Panc1 (cell line): ENCODE measurements at regions not wholly inside any gene's neighbourhood (a gene's known extent, or its start where the extent isn't known, plus 50 kb on each side); places are given as distances from the start of the nearest gene placed in this dataset.

Experiments
- ATAC-seq: fragments of 200-7000 bp; cut with Tn5 transposase; 2 replicates; pipeline ENCODE4 v1.9.1; 2020; ENCODE audit warnings: mild to moderate bottlenecking, moderate library complexity
- BruUV-seq: library from RNA; stranded (reverse); fragments of 400-500 nt; replicated peaks from 2 replicates; lab custom pipeline; 2021; lab: Mats Ljungman, UMichigan
- CTCF ChIA-PET: fragments of 300-600 bp; sonication (Branson Sonifier 250); formaldehyde crosslinking; loops from one replicate; lab custom pipeline; 2022; ENCODE audit warnings: antibody characterized with exemption; lab: Charles Lee
- POLR2A ChIA-PET: fragments of 300-600 bp; sonication (Branson Sonifier 250); formaldehyde crosslinking; loops from one replicate; lab custom pipeline; 2022; ENCODE audit warnings: antibody characterized with exemption; lab: Charles Lee
- DNase-seq: peaks from one replicate; pipeline ENCODE4 v3.0.0-alpha.2; 2010; ENCODE audit warnings: low read depth, low spot score
- H3K27ac ChIP-seq: 2 replicates; pipeline ENCODE4 v1.5.1; 2011; ENCODE audit warnings: mild to moderate bottlenecking, low read length, inconsistent platforms
- H3K27me3 ChIP-seq: fragments of 200-500 bp; sonication (Bioruptor generic); 2 replicates; pipeline ENCODE4 v1.6.0; 2014; ENCODE audit warnings: low read length, inconsistent platforms; ENCODE audit not compliant: control insufficient read depth, insufficient read depth
- H3K36me3 ChIP-seq: fragments of 200-500 bp; sonication (Bioruptor generic); 2 replicates; pipeline ENCODE4 v1.5.1; 2014; ENCODE audit warnings: inconsistent platforms, mild to moderate bottlenecking, low read length, moderate library complexity; ENCODE audit not compliant: control insufficient read depth, insufficient read depth
- H3K4me1 ChIP-seq: 2 replicates; pipeline ENCODE4 v1.5.1; 2011; ENCODE audit warnings: inconsistent platforms, mild to moderate bottlenecking, low read length, moderate library complexity; ENCODE audit not compliant: control insufficient read depth, insufficient read depth
- H3K4me3 ChIP-seq, 2 experiments: 2 replicates each; pipeline ENCODE4 v1.5.1; 2011 to 2012; ENCODE audit warnings: low read depth in 2 of 2, low read length in 2 of 2, mild to moderate bottlenecking in 2 of 2, inconsistent platforms in 1 of 2, moderate library complexity in 1 of 2
- H3K9me3 ChIP-seq: fragments of 200-500 bp; sonication (Bioruptor generic); 2 replicates; pipeline ENCODE4 v1.5.1; 2014; ENCODE audit warnings: low read depth, mild to moderate bottlenecking, inconsistent platforms, low read length, moderate library complexity; ENCODE audit not compliant: control insufficient read depth, insufficient read depth
- POLR2AphosphoS5 ChIP-seq: IDR thresholded peaks from 2 replicates; pipeline ENCODE4 v1.6.1; 2012; ENCODE audit warnings: mild to moderate bottlenecking, low read depth, low read length, moderate library complexity
- SIN3A ChIP-seq: IDR thresholded peaks from 2 replicates; pipeline ENCODE4 v1.6.1; 2012; ENCODE audit warnings: low read depth, mild to moderate bottlenecking, low read length, moderate library complexity, borderline replicate concordance; ENCODE audit not compliant: insufficient read depth
- TCF7L2 ChIP-seq: IDR thresholded peaks from 2 replicates; pipeline ENCODE4 v1.6.1; 2011; ENCODE audit warnings: mild to moderate bottlenecking, low read depth, low read length, inconsistent platforms
- in situ Hi-C: cut with HindIII; loops from 2 replicates; pipeline ENCODE4 v1.10.0; 2016; ENCODE audit warnings: low sequenced_read_pairs, low pct_unique_long_range_greater_than_20kb
- intact Hi-C: fragments of 100-400 bp; cut with micrococcal nuclease; formaldehyde crosslinking; loops from one replicate; pipeline ENCODE4 v1.10.0; 2022; ENCODE audit not compliant: unreplicated experiment
- TF ChIP-seq, protein P1 (sequence below): fragments of 450-650 bp; IDR thresholded peaks from 2 replicates; pipeline ENCODE4 v1.5.1; 2017; ENCODE audit warnings: mild to moderate bottlenecking
- TF ChIP-seq, protein P2 (sequence below), 2 experiments: IDR thresholded peaks; 2 replicates each; pipeline ENCODE4 v1.6.1; 2011 to 2012; ENCODE audit warnings: low read depth in 2 of 2, control low read depth in 1 of 2, low read length in 1 of 2, mild to moderate bottlenecking in 1 of 2, moderate library complexity in 1 of 2; ENCODE audit not compliant: insufficient read depth in 1 of 2

DNA sequence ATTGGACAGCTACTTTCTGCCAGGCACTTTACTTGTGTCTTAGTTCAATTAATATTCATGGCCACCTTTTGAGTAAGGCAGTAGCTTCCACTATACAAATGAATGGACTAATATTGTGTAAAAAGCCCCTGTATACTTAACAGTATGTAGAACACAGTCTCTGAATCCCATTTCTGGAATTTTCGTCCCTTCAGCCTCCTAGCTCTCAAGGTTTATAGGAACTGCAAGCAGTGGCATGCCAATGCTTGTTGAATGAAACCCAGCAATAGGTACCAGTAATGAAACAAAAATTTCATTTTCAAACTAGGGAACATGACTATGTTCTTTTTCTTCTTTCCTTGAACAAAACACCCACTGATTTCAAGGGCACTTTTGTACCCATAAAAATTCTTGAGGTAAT, 361.6 kb downstream of the TDRD3 start:
- intact Hi-C loops (no loop called here), in situ Hi-C loops (no loop called here)
- TF ChIP-seq, protein P1, sequence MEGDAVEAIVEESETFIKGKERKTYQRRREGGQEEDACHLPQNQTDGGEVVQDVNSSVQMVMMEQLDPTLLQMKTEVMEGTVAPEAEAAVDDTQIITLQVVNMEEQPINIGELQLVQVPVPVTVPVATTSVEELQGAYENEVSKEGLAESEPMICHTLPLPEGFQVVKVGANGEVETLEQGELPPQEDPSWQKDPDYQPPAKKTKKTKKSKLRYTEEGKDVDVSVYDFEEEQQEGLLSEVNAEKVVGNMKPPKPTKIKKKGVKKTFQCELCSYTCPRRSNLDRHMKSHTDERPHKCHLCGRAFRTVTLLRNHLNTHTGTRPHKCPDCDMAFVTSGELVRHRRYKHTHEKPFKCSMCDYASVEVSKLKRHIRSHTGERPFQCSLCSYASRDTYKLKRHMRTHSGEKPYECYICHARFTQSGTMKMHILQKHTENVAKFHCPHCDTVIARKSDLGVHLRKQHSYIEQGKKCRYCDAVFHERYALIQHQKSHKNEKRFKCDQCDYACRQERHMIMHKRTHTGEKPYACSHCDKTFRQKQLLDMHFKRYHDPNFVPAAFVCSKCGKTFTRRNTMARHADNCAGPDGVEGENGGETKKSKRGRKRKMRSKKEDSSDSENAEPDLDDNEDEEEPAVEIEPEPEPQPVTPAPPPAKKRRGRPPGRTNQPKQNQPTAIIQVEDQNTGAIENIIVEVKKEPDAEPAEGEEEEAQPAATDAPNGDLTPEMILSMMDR: no peak
- no peak for TF ChIP-seq POLR2AphosphoS5
- no peak for TF ChIP-seq TCF7L2
- ATAC-seq: no peak
- Histone ChIP-seq H3K27me3 (no peaks in the 10 kb centered on the region), H3K36me3 (no peaks in the 10 kb centered on the region), H3K27ac (no peak overlapping the region), H3K4me3 (no peak overlapping the region), H3K9me3 (no peaks in the 10 kb centered on the region), H3K4me1 (no peaks in the 10 kb centered on the region)
- DNase-seq: no peak
- POLR2A ChIA-PET: no interaction called here
- CTCF ChIA-PET: interaction anchor here (0.6 kb wide), 1 partner anchor 57 kb away, joined by 3 read pairs; no protein-coding TSS in a partner anchor
- BruUV-seq: no TSS peak

DNA sequence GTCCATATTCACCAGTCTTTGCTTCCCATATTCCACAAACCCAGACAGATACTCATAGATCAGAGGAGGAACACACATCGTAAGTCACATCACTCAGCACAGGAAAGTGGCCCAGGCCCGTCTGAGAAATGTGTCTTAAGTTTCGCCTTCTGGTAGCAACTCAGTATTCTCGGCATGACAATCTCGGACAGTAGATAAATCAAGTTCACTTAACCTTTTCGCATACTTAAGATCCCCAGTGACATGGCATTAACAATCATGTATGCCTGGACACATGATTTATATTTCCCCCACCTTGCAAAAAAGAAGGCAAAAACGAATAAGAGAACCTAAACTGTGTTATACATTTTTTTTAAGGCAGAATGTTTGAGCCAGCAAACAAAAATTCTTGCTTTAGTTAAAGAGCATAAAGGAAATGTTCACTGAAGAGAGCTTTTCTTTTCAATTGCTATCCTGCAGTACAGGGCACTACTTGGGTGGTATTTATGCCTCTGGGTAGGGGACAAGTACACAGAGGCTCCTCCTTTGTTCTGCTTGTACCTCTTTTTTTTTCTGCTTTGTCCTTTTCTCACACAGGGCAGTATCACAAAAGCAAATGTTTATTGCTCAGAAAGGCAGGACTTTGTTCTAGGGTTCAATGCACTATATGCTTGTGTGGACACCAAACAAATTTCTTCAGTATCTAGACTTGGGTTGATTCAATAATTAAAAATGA, 360.6 kb downstream of the TDRD3 start:
- in situ Hi-C loops (no loop called here), intact Hi-C loops (no loop called here)
- no peaks in the 10 kb centered on the region for H3K36me3 ChIP-seq
- POLR2A ChIA-PET: no interaction called here
- TF ChIP-seq TCF7L2: no peak
- no peak for TF ChIP-seq SIN3A
- TF ChIP-seq, protein P1: no peak
- TF ChIP-seq, protein P2, sequence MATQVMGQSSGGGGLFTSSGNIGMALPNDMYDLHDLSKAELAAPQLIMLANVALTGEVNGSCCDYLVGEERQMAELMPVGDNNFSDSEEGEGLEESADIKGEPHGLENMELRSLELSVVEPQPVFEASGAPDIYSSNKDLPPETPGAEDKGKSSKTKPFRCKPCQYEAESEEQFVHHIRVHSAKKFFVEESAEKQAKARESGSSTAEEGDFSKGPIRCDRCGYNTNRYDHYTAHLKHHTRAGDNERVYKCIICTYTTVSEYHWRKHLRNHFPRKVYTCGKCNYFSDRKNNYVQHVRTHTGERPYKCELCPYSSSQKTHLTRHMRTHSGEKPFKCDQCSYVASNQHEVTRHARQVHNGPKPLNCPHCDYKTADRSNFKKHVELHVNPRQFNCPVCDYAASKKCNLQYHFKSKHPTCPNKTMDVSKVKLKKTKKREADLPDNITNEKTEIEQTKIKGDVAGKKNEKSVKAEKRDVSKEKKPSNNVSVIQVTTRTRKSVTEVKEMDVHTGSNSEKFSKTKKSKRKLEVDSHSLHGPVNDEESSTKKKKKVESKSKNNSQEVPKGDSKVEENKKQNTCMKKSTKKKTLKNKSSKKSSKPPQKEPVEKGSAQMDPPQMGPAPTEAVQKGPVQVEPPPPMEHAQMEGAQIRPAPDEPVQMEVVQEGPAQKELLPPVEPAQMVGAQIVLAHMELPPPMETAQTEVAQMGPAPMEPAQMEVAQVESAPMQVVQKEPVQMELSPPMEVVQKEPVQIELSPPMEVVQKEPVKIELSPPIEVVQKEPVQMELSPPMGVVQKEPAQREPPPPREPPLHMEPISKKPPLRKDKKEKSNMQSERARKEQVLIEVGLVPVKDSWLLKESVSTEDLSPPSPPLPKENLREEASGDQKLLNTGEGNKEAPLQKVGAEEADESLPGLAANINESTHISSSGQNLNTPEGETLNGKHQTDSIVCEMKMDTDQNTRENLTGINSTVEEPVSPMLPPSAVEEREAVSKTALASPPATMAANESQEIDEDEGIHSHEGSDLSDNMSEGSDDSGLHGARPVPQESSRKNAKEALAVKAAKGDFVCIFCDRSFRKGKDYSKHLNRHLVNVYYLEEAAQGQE (IDR thresholded peaks at IDR 0.05; ENCODE audit: insufficient read depth in 1 of 2, low read depth in 2 of 2, low read length in 1 of 2): no peak
- no peak for TF ChIP-seq POLR2AphosphoS5
- no peaks in the 10 kb centered on the region for H3K4me1 ChIP-seq
- ATAC-seq (no peak), DNase-seq (no peak)
- H3K9me3 ChIP-seq: no peaks in the 10 kb centered on the region
- H3K27me3 ChIP-seq: no peaks in the 10 kb centered on the region
- CTCF ChIA-PET: interaction anchor here (0.6 kb wide), 1 partner anchor 56 kb away, joined by 3 read pairs; no protein-coding TSS in a partner anchor
- BruUV-seq: no TSS peak
- H3K27ac ChIP-seq: no peak overlapping the region
- H3K4me3 ChIP-seq: no peak overlapping the region
